Activated CD4-positive, alpha-beta T cell treated with anti-CD3 and anti-CD28 coated beads, Interleukin-2, amount 10 ng/mL, durations not matched to agents 24 days and 14 days (primary cell): ENCODE measurements at regions not wholly inside any gene's neighbourhood (a gene's known extent, or its start where the extent isn't known, plus 50 kb on each side); places are given as distances from the start of the nearest gene placed in this dataset.

Experiments used
- DNase-seq: peaks from one replicate; pipeline ENCODE4 v3.0.0; 2022
- H3K27ac Mint-ChIP-seq: one replicate; pipeline ENCODE4 v1.8.0; 2022; ENCODE audit warnings: mild to moderate bottlenecking, mixed read lengths
- H3K27me3 Mint-ChIP-seq: one replicate; pipeline ENCODE4 v1.8.0; 2022; ENCODE audit warnings: mixed read lengths
- H3K36me3 Mint-ChIP-seq: one replicate; pipeline ENCODE4 v1.8.0; 2022; ENCODE audit warnings: low read depth, mild to moderate bottlenecking, mixed read lengths
- H3K4me1 Mint-ChIP-seq: one replicate; pipeline ENCODE4 v1.8.0; 2021; ENCODE audit warnings: mixed read lengths
- H3K4me3 Mint-ChIP-seq: one replicate; pipeline ENCODE4 v1.8.0; 2022; ENCODE audit warnings: mild to moderate bottlenecking, moderate library complexity, mixed read lengths
- H3K9me3 Mint-ChIP-seq: one replicate; pipeline ENCODE4 v1.8.0; 2021; ENCODE audit warnings: mixed read lengths
- intact Hi-C: fragments of 100-400 bp; cut with micrococcal nuclease; formaldehyde crosslinking; loops from one replicate; pipeline ENCODE4 v1.15.1; 2023

DNA sequence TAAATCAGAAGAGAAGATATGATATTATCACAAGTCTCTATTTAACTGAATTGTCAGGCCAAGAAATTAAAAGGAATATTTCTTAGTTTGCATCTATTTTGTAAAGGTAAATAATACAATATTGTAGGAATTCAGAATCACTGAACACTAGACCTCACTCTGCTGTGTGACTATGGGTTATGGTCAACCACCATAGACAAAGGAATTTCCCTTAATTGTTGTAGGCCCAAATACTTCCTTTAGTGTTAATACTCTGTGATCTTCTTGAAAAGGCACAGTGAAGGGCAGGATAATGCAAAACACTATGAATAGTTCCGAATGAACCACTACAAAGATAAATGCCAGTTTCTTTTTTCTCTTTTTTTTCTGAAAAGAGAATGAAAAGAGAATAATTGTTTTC, 162.3 kb downstream of the TUSC7 start:
- no peaks in the 10 kb centered on the region for H3K9me3 Mint-ChIP-seq
- no peaks in the 10 kb centered on the region for H3K36me3 Mint-ChIP-seq
- no peaks in the 10 kb centered on the region for H3K27me3 Mint-ChIP-seq
- no peak overlapping the region for H3K27ac Mint-ChIP-seq
- intact Hi-C loops: no loop called here
- DNase-seq: no peak
- H3K4me1 Mint-ChIP-seq: no peaks in the 10 kb centered on the region
- no peak overlapping the region for H3K4me3 Mint-ChIP-seq

GRCh38 chr3:116872688-116873087, 163.1 kb downstream of the TUSC7 start:
- H3K4me3 Mint-ChIP-seq: no peak overlapping the region
- no peak overlapping the region for H3K27ac Mint-ChIP-seq
- H3K9me3 Mint-ChIP-seq: no peaks in the 10 kb centered on the region
- no peak for DNase-seq
- no peaks in the 10 kb centered on the region for H3K36me3 Mint-ChIP-seq
- intact Hi-C loops: no loop called here
- H3K27me3 Mint-ChIP-seq: no peaks in the 10 kb centered on the region
- no peaks in the 10 kb centered on the region for H3K4me1 Mint-ChIP-seq

- Mint-ChIP-seq H3K27ac (no peak overlapping the region), H3K4me1 (no peaks in the 10 kb centered on the region), H3K27me3 (no peaks in the 10 kb centered on the region), H3K4me3 (no peak overlapping the region), H3K36me3 (no peaks in the 10 kb centered on the region), H3K9me3 (no peaks in the 10 kb centered on the region)
- DNase-seq: no peak
- intact Hi-C loops: no loop called here
These were observed 163.6 kb downstream of the TUSC7 start for GRCh38 chr3:116873142-116873541.

DNA sequence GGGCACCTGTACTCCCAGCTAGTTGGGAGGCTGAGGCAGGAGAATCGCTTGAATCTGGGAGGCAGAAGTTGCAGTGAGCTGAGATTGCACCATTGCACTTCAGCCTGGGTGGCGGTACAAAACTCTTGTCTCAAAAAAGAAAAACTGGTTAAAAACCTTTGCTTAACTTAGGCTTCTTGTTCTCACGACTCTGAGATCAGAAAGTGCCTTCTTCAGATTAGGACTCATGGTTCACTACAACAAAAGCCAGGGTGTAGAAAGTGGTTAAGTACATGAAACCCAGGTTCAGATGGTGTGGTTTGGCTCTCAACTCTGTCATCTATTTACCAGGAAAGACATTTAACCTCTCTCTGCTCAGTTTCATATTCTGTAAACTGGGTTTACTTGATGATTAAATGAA, 168.4 kb downstream of the TUSC7 start:
- DNase-seq: no peak
- H3K36me3 Mint-ChIP-seq: no peaks in the 10 kb centered on the region
- H3K4me1 Mint-ChIP-seq: no peaks in the 10 kb centered on the region
- no peak overlapping the region for H3K4me3 Mint-ChIP-seq
- no peaks in the 10 kb centered on the region for H3K27me3 Mint-ChIP-seq
- H3K27ac Mint-ChIP-seq: no peak overlapping the region
- intact Hi-C loops: no loop called here
- no peaks in the 10 kb centered on the region for H3K9me3 Mint-ChIP-seq

GRCh38 chr3:116886202-116886893, 176.8 kb downstream of the TUSC7 start:
- H3K4me1 Mint-ChIP-seq: no peaks in the 10 kb centered on the region
- H3K27me3 Mint-ChIP-seq: no peaks in the 10 kb centered on the region
- no peaks in the 10 kb centered on the region for H3K9me3 Mint-ChIP-seq
- DNase-seq: no peak
- H3K27ac Mint-ChIP-seq: no peak overlapping the region
- no peak overlapping the region for H3K4me3 Mint-ChIP-seq
- intact Hi-C loops: no loop called here
- no peaks in the 10 kb centered on the region for H3K36me3 Mint-ChIP-seq

GRCh38 chr3:116896116-116896515, 186.5 kb downstream of the TUSC7 start:
- Mint-ChIP-seq H3K27me3 (no peaks in the 10 kb centered on the region), H3K9me3 (no peaks in the 10 kb centered on the region)

DNA sequence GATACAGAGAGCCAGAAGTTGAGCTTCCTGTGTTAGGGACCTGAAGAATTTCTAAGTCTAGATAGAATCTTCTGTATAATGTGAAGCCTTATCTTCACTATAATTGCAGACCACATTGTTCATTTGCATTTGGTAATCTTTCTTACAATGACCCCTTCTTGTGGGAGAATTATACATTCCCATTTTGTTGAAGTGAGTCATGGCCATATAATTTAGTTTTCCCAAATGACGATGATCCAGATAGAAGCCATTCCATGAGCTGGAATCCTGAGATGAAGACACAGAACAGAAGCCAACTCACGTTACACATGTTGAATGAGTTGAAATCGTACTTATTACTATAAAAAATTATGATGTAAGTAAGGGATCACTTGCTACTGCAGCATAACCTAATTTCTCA, 187.8 kb downstream of the TUSC7 start:
- Mint-ChIP-seq H3K27me3 (no peaks in the 10 kb centered on the region), H3K4me1 (no peaks in the 10 kb centered on the region), H3K4me3 (no peak overlapping the region), H3K36me3 (no peaks in the 10 kb centered on the region), H3K27ac (no peak overlapping the region), H3K9me3 (no peaks in the 10 kb centered on the region)
- intact Hi-C loops: no loop called here
- no peak for DNase-seq

More at GRCh38 chr3:116896116-116896515, 186.5 kb downstream of the TUSC7 start:
- H3K36me3 Mint-ChIP-seq: no peaks in the 10 kb centered on the region
- H3K27ac Mint-ChIP-seq: no peak overlapping the region
- H3K4me3 Mint-ChIP-seq: no peak overlapping the region
- no peaks in the 10 kb centered on the region for H3K4me1 Mint-ChIP-seq
- DNase-seq: no peak
- intact Hi-C loops: no loop called here

DNA sequence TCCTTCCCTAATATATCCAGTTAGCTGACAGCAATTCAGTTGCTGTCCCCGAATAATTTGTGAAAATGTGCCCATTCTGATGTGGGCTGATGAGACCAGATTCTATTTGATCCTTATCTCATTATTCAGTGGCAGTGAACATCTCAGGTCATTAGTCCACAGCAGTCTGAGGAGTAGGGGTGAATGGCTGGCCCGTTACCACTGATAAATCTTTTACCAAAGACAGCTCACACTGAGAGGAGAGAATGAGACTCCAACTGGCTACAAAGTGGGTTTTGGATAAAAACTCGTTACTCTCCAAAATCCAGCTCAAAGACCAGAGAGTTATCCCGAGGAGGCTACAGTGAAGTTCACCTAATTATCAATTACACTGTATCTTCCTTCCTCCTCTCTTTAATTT, 189.7 kb downstream of the TUSC7 start:
- Mint-ChIP-seq H3K27ac (no peak overlapping the region), H3K27me3 (no peaks in the 10 kb centered on the region), H3K4me3 (no peak overlapping the region), H3K9me3 (no peaks in the 10 kb centered on the region), H3K4me1 (no peaks in the 10 kb centered on the region), H3K36me3 (no peaks in the 10 kb centered on the region)
- intact Hi-C loops: no loop called here
- DNase-seq: no peak

GRCh38 chr3:116905334-116905733, 195.8 kb downstream of the TUSC7 start:
- H3K4me1 Mint-ChIP-seq: no peaks in the 10 kb centered on the region
- H3K27ac Mint-ChIP-seq: no peak overlapping the region
- no peak for DNase-seq
- intact Hi-C loops: no loop called here
- no peaks in the 10 kb centered on the region for H3K27me3 Mint-ChIP-seq
- H3K36me3 Mint-ChIP-seq: no peaks in the 10 kb centered on the region
- H3K4me3 Mint-ChIP-seq: no peak overlapping the region
- no peaks in the 10 kb centered on the region for H3K9me3 Mint-ChIP-seq

- Mint-ChIP-seq H3K27me3 (no peaks in the 10 kb centered on the region), H3K9me3 (no peaks in the 10 kb centered on the region), H3K36me3 (no peaks in the 10 kb centered on the region), H3K4me1 (no peaks in the 10 kb centered on the region), H3K4me3 (no peak overlapping the region), H3K27ac (no peak overlapping the region)
- intact Hi-C loops: no loop called here
- DNase-seq: no peak
These were observed 196.2 kb downstream of the TUSC7 start for GRCh38 chr3:116905794-116906193.

DNA sequence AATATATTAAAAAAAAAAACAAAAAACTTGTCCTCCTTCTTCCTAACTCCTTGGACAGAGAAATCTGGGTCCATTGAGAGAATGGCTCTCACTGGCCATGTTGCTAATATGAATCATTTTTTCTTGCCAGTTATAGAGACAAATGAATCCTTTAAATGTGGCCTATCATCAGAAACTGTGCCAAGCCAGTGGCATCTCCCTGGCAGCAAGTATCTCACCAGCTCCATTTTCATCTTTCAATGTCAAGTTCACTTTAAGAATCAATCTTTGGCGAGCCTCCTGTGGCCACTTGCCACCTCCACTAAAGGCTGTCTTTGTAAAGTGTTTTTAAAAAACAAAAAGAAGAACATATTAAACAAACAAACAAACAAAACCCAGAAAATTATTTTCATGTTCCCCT, 202.5 kb downstream of the TUSC7 start:
- DNase-seq: no peak
- intact Hi-C loops: no loop called here
- Mint-ChIP-seq H3K27ac (no peak overlapping the region), H3K36me3 (no peaks in the 10 kb centered on the region), H3K4me3 (no peak overlapping the region), H3K9me3 (no peaks in the 10 kb centered on the region), H3K4me1 (no peaks in the 10 kb centered on the region), H3K27me3 (no peaks in the 10 kb centered on the region)

GRCh38 chr3:116914004-116914403, 204.4 kb downstream of the TUSC7 start:
- Mint-ChIP-seq H3K27me3 (no peaks in the 10 kb centered on the region), H3K27ac (no peak overlapping the region), H3K4me1 (no peaks in the 10 kb centered on the region), H3K4me3 (no peak overlapping the region), H3K9me3 (no peaks in the 10 kb centered on the region), H3K36me3 (no peaks in the 10 kb centered on the region)
- DNase-seq: no peak
- intact Hi-C loops: no loop called here

DNA sequence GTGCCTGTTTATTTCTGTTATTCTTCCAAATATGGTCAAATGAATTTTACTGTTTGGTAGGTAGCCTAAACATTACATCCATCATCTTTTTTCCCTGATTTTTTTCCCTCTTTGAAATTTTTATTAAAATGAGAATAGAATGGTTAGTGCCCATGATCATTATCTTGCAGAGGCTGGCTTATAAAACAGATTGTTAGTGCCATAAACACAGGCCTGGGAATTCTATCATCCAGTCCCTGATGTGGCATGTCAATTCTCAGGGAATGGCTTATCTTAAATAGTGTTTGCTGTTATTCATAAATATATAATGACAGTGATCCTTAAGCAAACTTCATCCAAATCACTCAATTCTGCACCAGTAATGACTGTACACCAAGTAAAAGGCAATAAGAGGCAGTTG, 207.3 kb downstream of the TUSC7 start:
- Mint-ChIP-seq H3K9me3 (no peaks in the 10 kb centered on the region), H3K4me1 (no peaks in the 10 kb centered on the region), H3K36me3 (no peaks in the 10 kb centered on the region), H3K27me3 (no peaks in the 10 kb centered on the region), H3K4me3 (no peak overlapping the region), H3K27ac (no peak overlapping the region)
- DNase-seq: no peak
- intact Hi-C loops: no loop called here

DNA sequence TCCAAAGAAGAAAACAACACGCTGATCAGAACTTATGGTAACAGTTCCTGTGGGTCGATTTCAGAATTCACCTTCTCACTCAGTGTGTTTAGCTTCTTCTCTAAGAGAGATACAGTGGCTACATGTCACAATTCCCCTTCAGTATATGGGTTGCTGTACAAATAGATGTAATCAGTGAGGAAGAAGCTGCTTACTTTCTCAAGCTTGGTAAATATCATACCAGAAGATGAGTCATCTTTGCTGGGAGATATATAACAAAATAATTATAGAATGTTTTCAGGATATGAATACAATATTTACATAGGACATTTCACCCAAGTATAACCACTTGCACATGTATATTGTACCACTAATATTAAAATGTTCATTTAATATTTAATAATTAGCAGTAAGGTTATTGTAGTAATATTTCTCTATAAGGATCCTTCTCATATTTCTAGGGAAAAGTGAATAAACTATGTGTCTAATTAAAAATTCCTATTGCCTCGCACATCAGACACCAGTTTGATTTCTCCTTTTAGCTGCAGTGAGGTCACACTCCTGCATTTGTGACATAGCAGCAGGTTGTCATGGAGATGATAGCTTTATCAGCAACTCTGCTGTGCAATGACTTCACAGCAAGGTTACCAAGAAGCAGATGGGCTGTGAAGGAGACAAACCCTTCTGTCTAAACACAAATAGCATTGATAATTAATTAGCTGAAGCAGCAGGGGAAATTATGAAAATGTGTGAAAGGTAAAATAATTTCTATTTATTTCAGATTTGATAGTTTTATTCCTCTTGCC, 211.4 kb downstream of the TUSC7 start:
- no peak overlapping the region for H3K4me3 Mint-ChIP-seq
- DNase-seq: no peak
- H3K4me1 Mint-ChIP-seq: no peaks in the 10 kb centered on the region
- H3K27ac Mint-ChIP-seq: no peak overlapping the region
- peaks cover 8% of the 10 kb centered on the region for H3K9me3 Mint-ChIP-seq
- H3K36me3 Mint-ChIP-seq: no peaks in the 10 kb centered on the region
- H3K27me3 Mint-ChIP-seq: no peaks in the 10 kb centered on the region
- intact Hi-C loops: no loop called here

DNA sequence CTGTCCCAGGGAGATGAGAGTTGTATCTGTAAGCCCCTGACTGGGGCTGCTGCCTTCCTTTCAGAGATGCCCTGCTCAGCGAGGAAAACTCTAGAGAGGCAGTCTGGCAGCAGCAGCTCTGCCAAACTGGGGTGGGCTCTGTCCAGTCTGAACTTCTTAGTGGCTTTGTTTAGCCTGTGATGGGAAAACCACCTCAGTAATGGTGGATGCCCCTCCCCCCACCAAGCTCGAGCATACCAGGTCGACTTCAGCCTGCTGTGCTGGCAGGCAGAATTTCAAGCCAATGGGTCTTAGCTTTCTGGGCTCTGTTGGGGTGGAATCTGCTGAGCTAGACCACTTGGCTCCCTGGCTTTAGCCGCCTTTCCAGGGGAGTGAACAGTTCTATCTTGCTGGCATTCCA, 218.3 kb downstream of the TUSC7 start:
- no peak for DNase-seq
- intact Hi-C loops: no loop called here
- no peaks in the 10 kb centered on the region for H3K27me3 Mint-ChIP-seq
- H3K27ac Mint-ChIP-seq: no peak overlapping the region
- H3K4me3 Mint-ChIP-seq: no peak overlapping the region
- H3K9me3 Mint-ChIP-seq: peaks cover 8% of the 10 kb centered on the region
- H3K36me3 Mint-ChIP-seq: no peaks in the 10 kb centered on the region
- H3K4me1 Mint-ChIP-seq: no peaks in the 10 kb centered on the region
